ENCODE measurements at regions not wholly inside any gene's neighbourhood (a gene's known extent, or its start where the extent isn't known, plus 50 kb on each side); places are given as distances from the start of the nearest gene placed in this dataset.

DNA sequence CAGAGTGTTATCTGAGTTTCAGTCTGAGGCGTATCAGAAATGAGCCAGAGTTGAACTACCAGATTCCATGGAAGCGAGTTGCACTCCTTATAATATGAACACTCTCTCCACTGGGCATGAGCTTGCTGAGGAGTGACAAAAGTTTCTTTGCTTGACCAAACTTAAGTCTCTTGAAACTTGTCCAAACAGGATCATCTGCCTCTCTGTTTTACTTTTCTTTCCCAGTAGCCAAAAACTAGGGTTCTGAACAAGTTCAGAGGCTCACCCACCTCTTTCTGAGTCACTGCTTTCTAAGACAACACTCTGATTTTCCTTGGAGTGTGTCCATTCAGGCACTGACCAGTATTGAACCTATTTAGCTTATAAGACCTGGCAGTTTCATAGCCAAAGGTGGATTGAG lies 233.2 kb upstream of the TCF4 start:
- TF ChIP-seq FOXS1 (CRISPR knock-in tag; IDR thresholded peaks at IDR 0.05) (no peak), MAFK (IDR thresholded peaks at IDR 0.05; ENCODE audit: partially characterized antibody) (no peak), CEBPB (IDR thresholded peaks at IDR 0.05) (no peak), RAD21 (conservative IDR thresholded peaks at IDR 0.05 in 1 of 2, IDR thresholded peaks at IDR 0.05 in 1 of 2) (no peak), ESRRA (IDR thresholded peaks at IDR 0.05; ENCODE audit: borderline replicate concordance, low read length) (no peak), HOXB13 (CRISPR knock-in tag; IDR thresholded peaks at IDR 0.05; ENCODE audit: low read depth) (no peak), CHD2 (IDR thresholded peaks at IDR 0.05; ENCODE audit: low read length, partially characterized antibody) (no peak), BHLHE40 (IDR thresholded peaks at IDR 0.05; ENCODE audit: low read depth, low read length) (no peak), KDM1A (IDR thresholded peaks at IDR 0.05; ENCODE audit: low read depth) (no peak), EP300 (IDR thresholded peaks at IDR 0.05) (no peak)
- TF ChIP-seq, protein P1, sequence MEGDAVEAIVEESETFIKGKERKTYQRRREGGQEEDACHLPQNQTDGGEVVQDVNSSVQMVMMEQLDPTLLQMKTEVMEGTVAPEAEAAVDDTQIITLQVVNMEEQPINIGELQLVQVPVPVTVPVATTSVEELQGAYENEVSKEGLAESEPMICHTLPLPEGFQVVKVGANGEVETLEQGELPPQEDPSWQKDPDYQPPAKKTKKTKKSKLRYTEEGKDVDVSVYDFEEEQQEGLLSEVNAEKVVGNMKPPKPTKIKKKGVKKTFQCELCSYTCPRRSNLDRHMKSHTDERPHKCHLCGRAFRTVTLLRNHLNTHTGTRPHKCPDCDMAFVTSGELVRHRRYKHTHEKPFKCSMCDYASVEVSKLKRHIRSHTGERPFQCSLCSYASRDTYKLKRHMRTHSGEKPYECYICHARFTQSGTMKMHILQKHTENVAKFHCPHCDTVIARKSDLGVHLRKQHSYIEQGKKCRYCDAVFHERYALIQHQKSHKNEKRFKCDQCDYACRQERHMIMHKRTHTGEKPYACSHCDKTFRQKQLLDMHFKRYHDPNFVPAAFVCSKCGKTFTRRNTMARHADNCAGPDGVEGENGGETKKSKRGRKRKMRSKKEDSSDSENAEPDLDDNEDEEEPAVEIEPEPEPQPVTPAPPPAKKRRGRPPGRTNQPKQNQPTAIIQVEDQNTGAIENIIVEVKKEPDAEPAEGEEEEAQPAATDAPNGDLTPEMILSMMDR (IDR thresholded peaks at IDR 0.05) = no peak
- TF ChIP-seq, protein P2, sequence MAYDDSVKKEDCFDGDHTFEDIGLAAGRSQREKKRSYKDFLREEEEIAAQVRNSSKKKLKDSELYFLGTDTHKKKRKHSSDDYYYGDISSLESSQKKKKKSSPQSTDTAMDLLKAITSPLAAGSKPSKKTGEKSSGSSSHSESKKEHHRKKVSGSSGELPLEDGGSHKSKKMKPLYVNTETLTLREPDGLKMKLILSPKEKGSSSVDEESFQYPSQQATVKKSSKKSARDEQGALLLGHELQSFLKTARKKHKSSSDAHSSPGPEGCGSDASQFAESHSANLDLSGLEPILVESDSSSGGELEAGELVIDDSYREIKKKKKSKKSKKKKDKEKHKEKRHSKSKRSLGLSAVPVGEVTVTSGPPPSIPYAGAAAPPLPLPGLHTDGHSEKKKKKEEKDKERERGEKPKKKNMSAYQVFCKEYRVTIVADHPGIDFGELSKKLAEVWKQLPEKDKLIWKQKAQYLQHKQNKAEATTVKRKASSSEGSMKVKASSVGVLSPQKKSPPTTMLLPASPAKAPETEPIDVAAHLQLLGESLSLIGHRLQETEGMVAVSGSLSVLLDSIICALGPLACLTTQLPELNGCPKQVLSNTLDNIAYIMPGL (CRISPR knock-in tag; IDR thresholded peaks at IDR 0.05; ENCODE audit: borderline replicate concordance) = no peak
- TF ChIP-seq, protein P3, sequence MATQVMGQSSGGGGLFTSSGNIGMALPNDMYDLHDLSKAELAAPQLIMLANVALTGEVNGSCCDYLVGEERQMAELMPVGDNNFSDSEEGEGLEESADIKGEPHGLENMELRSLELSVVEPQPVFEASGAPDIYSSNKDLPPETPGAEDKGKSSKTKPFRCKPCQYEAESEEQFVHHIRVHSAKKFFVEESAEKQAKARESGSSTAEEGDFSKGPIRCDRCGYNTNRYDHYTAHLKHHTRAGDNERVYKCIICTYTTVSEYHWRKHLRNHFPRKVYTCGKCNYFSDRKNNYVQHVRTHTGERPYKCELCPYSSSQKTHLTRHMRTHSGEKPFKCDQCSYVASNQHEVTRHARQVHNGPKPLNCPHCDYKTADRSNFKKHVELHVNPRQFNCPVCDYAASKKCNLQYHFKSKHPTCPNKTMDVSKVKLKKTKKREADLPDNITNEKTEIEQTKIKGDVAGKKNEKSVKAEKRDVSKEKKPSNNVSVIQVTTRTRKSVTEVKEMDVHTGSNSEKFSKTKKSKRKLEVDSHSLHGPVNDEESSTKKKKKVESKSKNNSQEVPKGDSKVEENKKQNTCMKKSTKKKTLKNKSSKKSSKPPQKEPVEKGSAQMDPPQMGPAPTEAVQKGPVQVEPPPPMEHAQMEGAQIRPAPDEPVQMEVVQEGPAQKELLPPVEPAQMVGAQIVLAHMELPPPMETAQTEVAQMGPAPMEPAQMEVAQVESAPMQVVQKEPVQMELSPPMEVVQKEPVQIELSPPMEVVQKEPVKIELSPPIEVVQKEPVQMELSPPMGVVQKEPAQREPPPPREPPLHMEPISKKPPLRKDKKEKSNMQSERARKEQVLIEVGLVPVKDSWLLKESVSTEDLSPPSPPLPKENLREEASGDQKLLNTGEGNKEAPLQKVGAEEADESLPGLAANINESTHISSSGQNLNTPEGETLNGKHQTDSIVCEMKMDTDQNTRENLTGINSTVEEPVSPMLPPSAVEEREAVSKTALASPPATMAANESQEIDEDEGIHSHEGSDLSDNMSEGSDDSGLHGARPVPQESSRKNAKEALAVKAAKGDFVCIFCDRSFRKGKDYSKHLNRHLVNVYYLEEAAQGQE (IDR thresholded peaks at IDR 0.05) = no peak
